Neural crest cell (in vitro differentiated cells): ENCODE measurements at regions not wholly inside any gene's neighbourhood (a gene's known extent, or its start where the extent isn't known, plus 50 kb on each side); places are given as distances from the start of the nearest gene placed in this dataset.

Source experiments
- DNase-seq: peaks from one replicate; pipeline ENCODE4 v3.0.0; 2021; ENCODE audit warnings: low read depth, mixed read lengths, low spot score
- H3K27ac Mint-ChIP-seq: one replicate; pipeline ENCODE4 v1.8.0; 2021; ENCODE audit warnings: mild to moderate bottlenecking, mixed read lengths; ENCODE audit not compliant: unreplicated experiment
- H3K27me3 Mint-ChIP-seq: 2 replicates; pipeline ENCODE4 v1.8.0; 2021; ENCODE audit warnings: low read depth, mild to moderate bottlenecking, mixed read lengths
- H3K36me3 Mint-ChIP-seq: 2 replicates; pipeline ENCODE4 v1.8.0; 2021; ENCODE audit warnings: low read depth, mild to moderate bottlenecking, mixed read lengths
- H3K4me1 Mint-ChIP-seq: 2 replicates; pipeline ENCODE4 v1.8.0; 2021; ENCODE audit warnings: mixed read lengths
- H3K4me3 Mint-ChIP-seq: one replicate; pipeline ENCODE4 v1.8.0; 2021; ENCODE audit warnings: mild to moderate bottlenecking, mixed read lengths
- H3K9me3 Mint-ChIP-seq: 2 replicates; pipeline ENCODE4 v1.8.0; 2021; ENCODE audit warnings: mixed read lengths
- CTCF ChIP-seq: fragments of 200-600 bp; sonication (generic); conservative IDR thresholded peaks from 2 replicates; pipeline ENCODE4 v1.5.0; 2021; ENCODE audit warnings: antibody characterized with exemption, mild to moderate bottlenecking

GRCh38 chrX:9087271-9088040 lies 53.5 kb upstream of the FAM9B start:
- Mint-ChIP-seq H3K27ac (no peak overlapping the region), H3K36me3 (no peaks in the 10 kb centered on the region), H3K4me3 (no peak overlapping the region), H3K27me3 (no peaks in the 10 kb centered on the region), H3K4me1 (no peaks in the 10 kb centered on the region), H3K9me3 (peaks cover 7% of the 10 kb centered on the region)
- no peak for TF ChIP-seq CTCF
- no peak for DNase-seq

DNA sequence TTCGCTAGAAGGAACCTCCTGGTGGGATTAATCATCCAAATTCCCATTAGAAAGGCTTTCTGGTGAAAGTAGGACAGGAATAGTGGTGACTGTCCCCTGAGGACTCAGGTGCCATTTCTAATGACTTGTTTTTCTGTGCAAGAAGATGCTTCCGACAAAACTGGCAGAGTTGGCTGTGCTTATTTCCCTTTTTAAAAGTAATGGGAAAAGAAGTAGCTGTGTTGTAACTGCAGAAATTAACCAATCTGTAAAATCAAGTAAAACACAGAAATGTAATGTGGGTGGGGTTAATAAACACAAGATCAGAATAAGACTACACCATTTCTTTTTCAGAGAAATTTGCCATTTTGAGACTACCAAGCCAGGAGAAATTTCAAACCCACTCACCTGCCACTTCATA lies 55.0 kb upstream of the FAM9B start:
- DNase-seq: no peak
- no peaks in the 10 kb centered on the region for H3K27me3 Mint-ChIP-seq
- peaks cover 10% of the 10 kb centered on the region for H3K9me3 Mint-ChIP-seq
- H3K27ac Mint-ChIP-seq: no peak overlapping the region
- H3K36me3 Mint-ChIP-seq: no peaks in the 10 kb centered on the region
- TF ChIP-seq CTCF: no peak
- no peak overlapping the region for H3K4me3 Mint-ChIP-seq
- H3K4me1 Mint-ChIP-seq: no peaks in the 10 kb centered on the region

DNA sequence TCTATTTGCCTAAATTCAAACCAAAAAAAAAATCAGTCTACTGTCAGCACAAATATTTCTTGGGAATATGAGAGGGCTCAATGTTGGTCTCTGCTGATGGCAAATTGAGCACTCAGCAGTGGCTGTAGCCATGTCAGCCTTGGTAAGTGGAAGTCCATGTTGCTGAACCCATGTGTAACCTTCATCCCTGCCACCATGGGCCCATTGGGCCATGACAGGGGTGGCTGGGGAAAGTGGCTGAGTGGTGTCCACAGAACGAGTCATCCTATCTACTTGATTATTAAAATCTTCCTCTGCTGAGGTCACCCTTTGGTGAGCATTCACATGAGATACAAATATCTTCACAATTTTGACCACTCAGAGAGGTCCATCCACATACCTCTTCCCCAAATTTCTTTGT lies 56.8 kb upstream of the FAM9B start:
- Mint-ChIP-seq H3K4me3 (no peak overlapping the region), H3K27me3 (no peaks in the 10 kb centered on the region), H3K36me3 (peaks cover 6% of the 10 kb centered on the region), H3K4me1 (peaks cover 6% of the 10 kb centered on the region), H3K9me3 (peaks cover 17% of the 10 kb centered on the region), H3K27ac (no peak overlapping the region)
- no peak for DNase-seq
- TF ChIP-seq CTCF: no peak

- TF ChIP-seq CTCF: no peak
- no peak for DNase-seq
- Mint-ChIP-seq H3K27me3 (no peaks in the 10 kb centered on the region), H3K9me3 (peaks cover 17% of the 10 kb centered on the region), H3K4me3 (no peak overlapping the region), H3K4me1 (peaks cover 6% of the 10 kb centered on the region), H3K36me3 (peaks cover 6% of the 10 kb centered on the region), H3K27ac (no peak overlapping the region)
Observed at GRCh38 chrX:9091258-9091657, 57.3 kb upstream of the FAM9B start.

GRCh38 chrX:9102956-9103355 lies 69.0 kb upstream of the FAM9B start:
- Mint-ChIP-seq H3K4me3 (no peak overlapping the region), H3K4me1 (no peaks in the 10 kb centered on the region), H3K27me3 (no peaks in the 10 kb centered on the region), H3K27ac (no peak overlapping the region), H3K36me3 (no peaks in the 10 kb centered on the region), H3K9me3 (peaks cover 5% of the 10 kb centered on the region)
- no peak for DNase-seq
- no peak for TF ChIP-seq CTCF
